Suprapubic skin (tissue), 4 donors: ENCODE measurements at regions not wholly inside any gene's neighbourhood (a gene's known extent, or its start where the extent isn't known, plus 50 kb on each side); places are given as distances from the start of the nearest gene placed in this dataset.

Source experiments
- POLR2A ChIP-seq, 2 donors: fragments of 450-650 bp; IDR thresholded peaks; one replicate each; pipeline ENCODE4 v1.6.1; 2017; ENCODE audit warnings: antibody characterized with exemption in 2 of 2, mild to moderate bottlenecking in 2 of 2, moderate library complexity in 2 of 2
- POLR2AphosphoS5 ChIP-seq, 3 donors: sonication (generic); formaldehyde crosslinking; IDR thresholded peaks; one replicate each; pipeline ENCODE4 v1.6.1; 2017; ENCODE audit warnings: antibody characterized with exemption in 3 of 3
- TF ChIP-seq, protein P1 (sequence below), 2 donors: fragments of 200-600 bp in 1 of 2; fragments of 450-650 bp in 1 of 2; sonication (generic) in 1 of 2; IDR thresholded peaks; one replicate each; pipeline ENCODE4 v1.5.1; 2016 to 2019; ENCODE audit warnings: antibody characterized with exemption in 2 of 2, mild to moderate bottlenecking in 1 of 2, moderate library complexity in 1 of 2

DNA sequence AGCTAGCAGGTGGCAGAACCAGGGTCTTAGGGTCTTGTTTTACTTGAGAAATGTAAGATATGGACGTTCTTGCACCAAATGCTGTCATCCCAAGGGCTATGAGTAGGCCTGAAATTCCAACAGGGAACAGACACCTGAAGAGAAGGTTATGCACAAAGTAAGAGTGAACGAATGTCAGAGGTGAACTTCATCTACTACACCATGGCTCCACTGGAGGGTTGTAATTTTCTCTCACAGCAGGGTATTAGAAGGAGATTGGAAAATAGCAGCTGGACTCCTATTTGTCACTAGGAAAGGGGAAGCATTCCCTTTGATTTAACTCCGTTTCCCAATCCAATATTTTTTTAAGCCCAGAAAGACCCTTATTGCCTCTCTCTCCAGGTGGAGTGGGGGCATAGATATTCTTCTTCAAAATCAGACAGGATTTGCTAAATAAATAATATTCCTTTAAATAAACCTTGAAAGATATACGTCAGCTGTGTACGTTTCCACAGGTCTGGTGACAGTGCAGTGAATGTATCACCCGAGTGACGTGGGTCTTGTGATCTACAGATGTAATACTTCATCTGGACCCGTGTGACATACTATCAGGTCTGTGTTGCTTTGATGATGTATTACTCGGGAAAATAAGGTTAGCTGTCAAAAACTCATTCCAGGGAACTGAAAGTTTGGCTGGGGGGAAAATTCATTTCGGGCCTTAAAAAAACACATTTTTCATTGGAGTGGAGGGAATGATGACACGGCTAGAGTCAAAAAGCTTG is 302.6 kb downstream of the CHL1 start:
- TF ChIP-seq, protein P1, sequence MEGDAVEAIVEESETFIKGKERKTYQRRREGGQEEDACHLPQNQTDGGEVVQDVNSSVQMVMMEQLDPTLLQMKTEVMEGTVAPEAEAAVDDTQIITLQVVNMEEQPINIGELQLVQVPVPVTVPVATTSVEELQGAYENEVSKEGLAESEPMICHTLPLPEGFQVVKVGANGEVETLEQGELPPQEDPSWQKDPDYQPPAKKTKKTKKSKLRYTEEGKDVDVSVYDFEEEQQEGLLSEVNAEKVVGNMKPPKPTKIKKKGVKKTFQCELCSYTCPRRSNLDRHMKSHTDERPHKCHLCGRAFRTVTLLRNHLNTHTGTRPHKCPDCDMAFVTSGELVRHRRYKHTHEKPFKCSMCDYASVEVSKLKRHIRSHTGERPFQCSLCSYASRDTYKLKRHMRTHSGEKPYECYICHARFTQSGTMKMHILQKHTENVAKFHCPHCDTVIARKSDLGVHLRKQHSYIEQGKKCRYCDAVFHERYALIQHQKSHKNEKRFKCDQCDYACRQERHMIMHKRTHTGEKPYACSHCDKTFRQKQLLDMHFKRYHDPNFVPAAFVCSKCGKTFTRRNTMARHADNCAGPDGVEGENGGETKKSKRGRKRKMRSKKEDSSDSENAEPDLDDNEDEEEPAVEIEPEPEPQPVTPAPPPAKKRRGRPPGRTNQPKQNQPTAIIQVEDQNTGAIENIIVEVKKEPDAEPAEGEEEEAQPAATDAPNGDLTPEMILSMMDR (IDR thresholded peaks at IDR 0.05): no peak
- TF ChIP-seq POLR2A (IDR thresholded peaks at IDR 0.05) (no peak), POLR2AphosphoS5 (IDR thresholded peaks at IDR 0.05) (no peak)
